Anterior cingulate cortex (tissue), 58 donors: ENCODE measurements at regions not wholly inside any gene's neighbourhood (a gene's known extent, or its start where the extent isn't known, plus 50 kb on each side); places are given as distances from the start of the nearest gene placed in this dataset.

Source experiments
- DNase-seq, 58 donors: peaks; one replicate each; lab custom pipeline; 2025; lab: John Stamatoyannopoulos, UW

DNA sequence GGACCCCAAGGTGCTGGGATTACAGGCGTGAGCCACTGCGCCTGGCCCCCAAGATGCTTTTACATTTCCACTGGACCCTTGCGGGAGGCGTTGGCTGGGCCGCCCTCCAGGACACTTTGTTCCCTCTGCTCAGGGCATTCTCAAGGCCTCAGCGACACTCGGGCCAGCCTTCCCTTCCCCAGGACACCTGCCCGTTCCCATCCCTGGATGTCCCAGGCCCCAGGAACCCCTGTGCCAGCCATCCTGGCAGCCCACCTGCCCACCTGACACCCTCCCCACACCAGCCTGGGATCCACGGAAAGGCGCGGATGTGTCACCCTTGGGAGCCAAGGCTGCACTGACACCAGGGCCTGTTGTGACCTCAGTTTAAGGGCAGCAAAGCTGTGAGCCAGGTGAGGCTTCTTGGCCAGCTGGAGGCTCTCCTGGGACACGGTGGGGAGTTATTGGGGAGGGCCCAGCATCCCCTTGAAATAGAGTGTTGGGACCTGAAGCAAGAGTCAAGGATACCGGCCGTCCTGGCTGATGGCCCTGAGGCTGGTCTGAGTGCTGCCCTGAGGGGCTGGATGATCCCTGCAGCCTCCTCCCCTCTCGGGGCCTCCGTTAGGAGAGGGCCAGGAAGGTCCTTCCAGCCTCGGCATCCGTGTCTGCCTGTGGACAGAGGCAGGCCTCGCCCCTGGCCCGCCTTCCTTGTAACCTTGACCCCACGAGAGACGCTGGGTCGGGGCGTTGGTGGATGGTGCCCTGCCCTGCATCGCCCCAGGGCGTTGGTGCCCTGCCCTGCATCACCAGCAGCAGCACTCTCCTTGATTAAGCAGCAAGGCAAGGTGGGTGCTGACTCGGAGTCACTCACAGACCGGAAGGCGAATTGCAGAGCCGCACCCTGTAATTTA, 84.2 kb upstream of the BHLHE23 start:
- DNase-seq, result no peak

- no peak for DNase-seq
Measured at GRCh38 chr20:63090052-63090451, 83.3 kb upstream of the BHLHE23 start.

DNA sequence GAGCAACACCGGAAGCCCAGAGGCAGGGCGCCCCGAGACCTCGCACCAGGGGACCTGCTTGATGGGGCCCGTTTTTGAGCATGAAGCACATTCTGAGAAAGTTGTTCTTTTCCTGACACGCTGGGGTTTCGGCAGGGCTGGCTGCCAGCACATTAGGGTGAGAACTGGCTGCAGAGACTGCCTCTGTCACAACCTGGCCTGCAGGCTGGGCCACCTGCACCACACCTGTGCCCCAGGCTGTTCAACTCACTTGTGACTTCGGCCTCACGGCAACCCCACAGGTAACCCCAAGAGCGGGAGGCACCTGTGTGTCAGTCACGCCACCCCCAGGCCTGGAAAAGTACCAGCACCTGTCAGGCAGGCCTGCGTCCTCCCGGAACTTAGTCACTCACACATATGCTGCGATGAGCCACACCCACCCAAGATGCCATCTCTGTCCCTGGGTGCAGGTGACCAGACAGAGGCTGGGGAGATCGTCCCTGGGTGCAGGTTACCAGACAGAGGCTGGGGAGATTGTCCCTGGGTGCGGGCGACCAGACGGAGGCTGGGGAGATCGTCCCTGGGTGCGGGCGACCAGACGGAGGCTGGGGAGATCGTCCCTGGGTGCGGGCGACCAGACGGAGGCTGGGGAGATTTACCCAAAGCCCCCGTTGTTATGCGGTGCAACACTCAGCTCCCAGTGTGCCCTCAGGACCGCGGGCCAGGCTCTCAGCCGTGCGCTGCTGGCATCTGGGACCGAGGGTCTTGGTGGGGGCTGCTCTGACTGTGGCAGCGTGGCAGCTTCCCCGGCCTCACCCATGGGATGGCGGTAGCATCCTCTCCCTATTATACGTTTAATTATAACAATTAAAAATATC, 82.5 kb upstream of the BHLHE23 start:
- DNase-seq, result no peak

DNA sequence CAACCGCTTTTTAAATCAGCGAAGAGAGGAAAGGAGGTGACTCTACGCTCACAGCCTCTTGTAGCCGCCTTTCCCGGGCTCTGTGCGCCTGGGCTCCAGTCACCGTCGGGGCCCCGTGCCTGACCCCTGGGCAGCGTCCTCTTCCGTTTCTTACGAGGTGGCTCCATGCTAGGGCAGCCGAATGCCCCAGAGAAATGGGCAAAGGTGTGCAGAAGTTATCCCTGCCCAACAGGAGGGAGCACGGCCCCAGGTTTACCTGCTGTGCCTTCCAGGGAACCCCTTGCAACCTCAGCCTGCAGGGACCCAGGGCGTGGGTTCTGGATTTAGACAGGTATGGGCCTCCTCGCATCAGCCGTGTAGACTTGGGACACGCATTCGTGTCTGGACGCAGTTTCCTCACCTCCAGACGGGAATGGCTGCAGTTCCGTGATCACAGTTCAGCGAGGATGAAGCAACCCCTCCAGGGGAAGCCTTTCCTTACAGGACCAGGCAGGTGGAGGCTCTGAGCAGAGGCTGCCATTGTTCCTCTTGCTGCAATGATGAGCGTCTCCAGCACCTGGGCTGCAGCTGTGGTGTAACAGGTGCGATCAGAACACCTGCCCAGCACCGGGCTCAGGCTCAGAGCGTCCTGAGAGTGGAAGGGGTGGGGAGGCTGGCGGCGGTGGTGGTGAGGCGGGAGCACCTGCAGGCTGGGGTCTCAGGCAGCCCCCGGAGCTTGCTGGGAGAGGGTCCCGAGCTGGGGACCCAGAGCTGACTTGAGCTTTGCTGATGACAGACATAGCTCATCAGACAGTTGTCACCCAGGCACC, 81.3 kb upstream of the BHLHE23 start:
- no peak for DNase-seq

- no peak for DNase-seq
Measured at GRCh38 chr20:63087236-63087871, 80.6 kb upstream of the BHLHE23 start.

- no peak for DNase-seq
Measured at GRCh38 chr20:63086421-63087235, 79.9 kb upstream of the BHLHE23 start.

- no peak for DNase-seq
Measured at GRCh38 chr20:63085151-63085861, 78.5 kb upstream of the BHLHE23 start.

DNA sequence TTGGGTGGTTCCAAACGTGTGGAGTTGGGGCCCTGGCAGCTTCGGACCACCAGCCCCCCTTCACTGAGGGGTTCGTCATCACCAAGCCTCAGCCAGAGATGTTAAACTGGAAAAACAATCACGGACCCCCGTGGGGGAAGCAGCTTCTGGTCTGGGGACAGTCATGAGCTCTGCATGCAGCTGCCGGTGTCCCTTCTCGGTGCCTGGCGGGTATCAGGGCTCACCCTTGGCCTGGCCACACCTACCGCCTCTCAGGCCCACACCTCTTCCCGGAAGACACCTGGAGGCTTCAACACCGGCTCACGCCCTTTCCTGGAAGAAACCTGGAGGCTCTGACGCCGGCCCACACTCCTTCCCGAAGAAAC, 77.8 kb upstream of the BHLHE23 start:
- no peak for DNase-seq

- DNase-seq, result peak in 1 of 58 donors; percentile 14
Measured at GRCh38 chr20:63083831-63084562, 77.2 kb upstream of the BHLHE23 start.

- DNase-seq, result no peak
Measured at GRCh38 chr20:63082939-63083735, 76.4 kb upstream of the BHLHE23 start.

DNA sequence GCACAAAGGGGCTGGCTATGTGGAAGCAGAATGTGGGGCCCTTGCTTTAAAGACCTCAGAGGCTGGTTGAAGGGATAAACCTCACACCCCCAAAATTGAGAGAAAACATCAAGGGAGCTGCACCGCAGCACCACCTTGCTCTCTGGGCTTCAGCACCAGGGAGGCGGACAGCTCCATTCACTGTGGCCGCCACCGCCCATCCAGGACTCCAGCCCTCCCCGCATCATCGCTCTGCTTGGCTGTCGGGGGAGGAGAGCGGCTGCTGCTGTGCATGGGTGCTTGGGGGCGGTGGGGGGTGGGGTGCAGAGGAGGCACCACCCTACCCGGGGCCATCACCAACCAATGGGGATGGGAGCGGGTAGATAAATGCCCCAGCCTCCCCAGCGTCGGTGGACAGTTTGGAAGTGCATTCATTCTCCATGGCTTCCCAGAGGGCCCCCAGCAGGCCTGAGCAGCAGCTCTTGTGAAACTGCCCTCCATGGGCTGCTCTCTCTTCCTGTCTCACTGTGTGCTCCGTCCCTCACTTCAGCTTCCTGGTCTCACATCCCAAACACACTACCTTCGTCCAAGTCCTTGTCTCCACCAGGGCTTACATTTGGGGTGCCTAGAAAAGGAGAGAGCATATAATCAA, 75.7 kb upstream of the BHLHE23 start:
- no peak for DNase-seq

DNA sequence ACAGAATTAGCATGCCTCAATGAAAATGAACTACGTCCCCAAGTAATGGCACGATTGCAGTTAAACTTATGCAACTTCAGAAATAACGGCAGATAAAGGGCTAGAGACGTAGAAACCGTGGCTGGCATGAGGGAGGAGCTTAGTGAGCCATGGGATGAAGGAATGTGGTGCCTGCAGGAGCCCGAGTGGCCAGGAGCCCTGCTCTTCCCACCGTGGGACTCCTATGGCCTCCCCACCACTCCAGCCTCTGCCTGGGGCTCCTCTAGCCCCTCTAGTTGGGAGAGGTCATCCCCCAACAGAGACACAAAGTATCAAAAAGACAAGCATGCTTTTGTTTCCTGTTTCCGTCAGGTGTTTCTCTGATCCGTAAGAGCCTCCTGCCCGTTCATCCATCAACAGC, 75.1 kb upstream of the BHLHE23 start:
- DNase-seq, result no peak

DNA sequence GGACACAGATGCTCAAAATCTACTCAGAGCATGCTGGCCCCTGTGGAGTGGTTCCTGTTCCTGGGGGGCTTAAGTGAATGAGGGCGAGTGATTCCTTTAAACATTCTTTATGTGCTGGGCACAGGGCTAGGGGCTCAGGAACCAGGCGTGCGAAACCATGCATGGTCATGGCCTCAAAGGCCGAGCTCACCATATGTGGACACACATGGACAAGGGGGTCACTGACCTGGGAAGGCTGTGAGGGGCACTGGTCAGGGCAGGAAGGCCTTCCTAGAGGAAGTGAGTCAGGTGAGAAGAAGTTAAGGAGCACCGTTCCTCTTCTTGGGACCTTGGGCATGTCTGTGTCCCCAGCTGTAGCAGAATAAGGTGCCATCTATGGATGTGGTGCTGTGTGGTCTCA, 74.6 kb upstream of the BHLHE23 start:
- DNase-seq, result no peak

GRCh38 chr20:63080811-63081210, 74.0 kb upstream of the BHLHE23 start:
- no peak for DNase-seq

DNA sequence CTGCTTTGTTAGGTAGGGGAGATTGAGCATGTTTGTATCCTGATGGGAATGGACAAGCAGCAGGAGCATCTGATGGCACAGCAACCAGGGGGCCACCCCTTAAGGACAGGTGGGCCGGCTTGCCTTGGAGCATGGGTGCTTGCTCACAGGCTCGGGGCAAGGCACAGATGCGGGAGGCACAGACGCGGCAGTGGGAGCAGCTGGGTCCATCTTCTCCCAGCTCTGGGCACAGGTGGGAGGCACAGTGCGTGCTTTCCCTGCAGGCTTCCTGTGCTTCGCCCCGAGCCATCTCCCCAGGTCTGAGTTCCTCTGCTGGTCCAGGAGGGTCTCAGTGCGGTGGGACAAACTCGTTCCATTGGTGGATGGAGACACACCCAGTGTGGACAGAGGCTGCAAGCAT, 73.6 kb upstream of the BHLHE23 start:
- DNase-seq, result no peak

GRCh38 chr20:63079971-63080370, 73.2 kb upstream of the BHLHE23 start:
- DNase-seq, result no peak

GRCh38 chr20:63077705-63078104, 70.9 kb upstream of the BHLHE23 start:
- no peak for DNase-seq
